Stimulated activated CD4-positive, alpha-beta T cell treated with anti-CD3 and anti-CD28 coated beads, TNF-alpha, amount 100 ng/mL, for 24 hours (primary cell): ENCODE measurements at regions not wholly inside any gene's neighbourhood (a gene's known extent, or its start where the extent isn't known, plus 50 kb on each side); places are given as distances from the start of the nearest gene placed in this dataset.

Experiments
- DNase-seq, 3 experiments: peaks; one replicate each; pipeline ENCODE4 v3.0.0-alpha.2; 2020; ENCODE audit warnings: low read depth in 3 of 3

GRCh38 chr1:87816646-87817045 lies 488.0 kb downstream of the LMO4 start:
- DNase-seq = no peak

GRCh38 chr1:87820668-87821334 lies 492.1 kb downstream of the LMO4 start:
- DNase-seq = no peak

- no peak for DNase-seq
Observed at GRCh38 chr1:87821335-87821697, 492.6 kb downstream of the LMO4 start.

- DNase-seq = no peak
Observed at GRCh38 chr1:87826681-87827251, 498.1 kb downstream of the LMO4 start.

GRCh38 chr1:87829360-87829759 lies 500.7 kb downstream of the LMO4 start:
- DNase-seq = no peak

- no peak for DNase-seq
Observed at GRCh38 chr1:87830432-87830978, 501.8 kb downstream of the LMO4 start.

GRCh38 chr1:87833166-87833565 lies 504.5 kb downstream of the LMO4 start:
- DNase-seq = no peak

- DNase-seq = no peak
Observed at GRCh38 chr1:87834151-87834550, 505.5 kb downstream of the LMO4 start.

- DNase-seq = no peak
Observed at GRCh38 chr1:87834941-87835340, 506.3 kb downstream of the LMO4 start.

GRCh38 chr1:87840767-87841166 lies 512.1 kb downstream of the LMO4 start:
- DNase-seq = no peak

- DNase-seq = no peak
Observed at GRCh38 chr1:87841332-87841731, 512.7 kb downstream of the LMO4 start.

- no peak for DNase-seq
Observed at GRCh38 chr1:87842156-87842555, 513.5 kb downstream of the LMO4 start.

- no peak for DNase-seq
Observed at GRCh38 chr1:87844251-87844650, 515.6 kb downstream of the LMO4 start.

- no peak for DNase-seq
Observed at GRCh38 chr1:87851490-87851889, 522.8 kb downstream of the LMO4 start.

- no peak for DNase-seq
Observed at GRCh38 chr1:87852410-87853161, 523.9 kb downstream of the LMO4 start.

GRCh38 chr1:87853576-87854351 lies 525.1 kb downstream of the LMO4 start:
- no peak for DNase-seq

GRCh38 chr1:87863317-87863716 lies 534.6 kb downstream of the LMO4 start:
- DNase-seq = no peak

GRCh38 chr1:87864676-87865075 lies 536.0 kb downstream of the LMO4 start:
- DNase-seq = no peak

GRCh38 chr1:87866416-87866815 lies 537.7 kb downstream of the LMO4 start:
- DNase-seq = no peak

- DNase-seq = no peak
Observed at GRCh38 chr1:87867626-87868025, 538.9 kb downstream of the LMO4 start.

- no peak for DNase-seq
Observed at GRCh38 chr1:87869567-87869966, 540.9 kb downstream of the LMO4 start.

- DNase-seq = no peak
Observed at GRCh38 chr1:87872189-87872588, 543.5 kb downstream of the LMO4 start.
